Esophagus squamous epithelium (tissue), 4 donors: ENCODE measurements at regions not wholly inside any gene's neighbourhood (a gene's known extent, or its start where the extent isn't known, plus 50 kb on each side); places are given as distances from the start of the nearest gene placed in this dataset.

Experiments used
- CTCF ChIP-seq, 6 experiments: fragments of 450-650 bp in 4 of 6; fragments of 200-600 bp in 2 of 6; sonication (generic) in 2 of 6; IDR thresholded peaks; one replicate each; pipeline ENCODE4 v1.5.1; 2016 to 2019; ENCODE audit warnings: antibody characterized with exemption in 6 of 6, mild to moderate bottlenecking in 4 of 6, moderate library complexity in 4 of 6
- POLR2A ChIP-seq, 4 donors: fragments of 450-650 bp; IDR thresholded peaks; one replicate each; pipeline ENCODE4 v1.6.1; 2017; ENCODE audit warnings: antibody characterized with exemption in 4 of 4, mild to moderate bottlenecking in 4 of 4, moderate library complexity in 3 of 4

DNA sequence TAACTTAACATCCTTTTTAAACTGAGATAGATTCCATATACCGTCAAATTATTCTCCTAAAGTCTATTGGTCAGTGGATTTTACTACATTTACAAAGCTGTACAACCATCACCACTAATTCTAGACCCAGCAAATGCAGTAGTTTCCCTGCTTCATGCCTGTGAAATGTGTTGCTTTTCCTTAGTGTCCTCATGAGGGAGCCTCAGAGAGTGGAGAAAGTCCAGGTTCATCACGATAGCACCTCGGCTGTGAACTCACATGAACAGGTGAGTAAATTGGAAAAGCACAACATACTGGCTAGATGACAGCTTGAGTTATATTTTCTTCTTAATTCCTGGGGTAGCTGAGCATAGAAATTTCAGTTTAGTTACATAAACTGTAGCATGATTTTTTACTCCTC is 653.7 kb downstream of the MTRR start:
- TF ChIP-seq CTCF (IDR thresholded peaks at IDR 0.05) (no peak), POLR2A (IDR thresholded peaks at IDR 0.05) (no peak)
